ENCODE measurements at regions not wholly inside any gene's neighbourhood (a gene's known extent, or its start where the extent isn't known, plus 50 kb on each side); places are given as distances from the start of the nearest gene placed in this dataset.
A peak's percentile ranks its signal among the peaks of the same experiment; 100 is the strongest.

GRCh38 chr13:47166336-47166735 is 269.5 kb upstream of the HTR2A start:
- no peak overlapping the region for H3K27ac ChIP-seq
- no peak overlapping the region for H3K4me3 ChIP-seq
- no peak for ATAC-seq (replicated peaks in 6 of 8)
- WGBS, 10 experiments: 14 to 97% (median 78%) methylated on average over 2 to 4 of the region's 4 CpGs
- in situ Hi-C loops (cut with MboI; ENCODE audit: low pct_unique_long_range_greater_than_20kb in 2 of 9, low sequenced_read_pairs in 9 of 9, unreplicated experiment in 9 of 9): no loop called here
- H3K4me1 ChIP-seq (replicated peaks in 1 of 2): no peaks in the 10 kb centered on the region

GRCh38 chr13:47159853-47160550 is 263.1 kb upstream of the HTR2A start:
- WGBS, 10 experiments: 60 to 100% (median 89%) methylated on average over 1 to 8 of the region's 11 CpGs; no CpG with 5 or more reads in 1 of the 10 experiments
- Histone ChIP-seq H3K27ac (no peak overlapping the region), H3K4me1 (replicated peaks in 1 of 2) (peaks cover 0 to 6% of the 10 kb centered on the region in 2 donors), H3K4me3 (no peak overlapping the region)
- ATAC-seq (replicated peaks in 6 of 8): no peak
- in situ Hi-C loops (cut with MboI; ENCODE audit: low pct_unique_long_range_greater_than_20kb in 2 of 9, low sequenced_read_pairs in 9 of 9, unreplicated experiment in 9 of 9): no loop called here

- no peak for ATAC-seq (replicated peaks in 6 of 8)
- in situ Hi-C loops (cut with MboI; ENCODE audit: low pct_unique_long_range_greater_than_20kb in 2 of 9, low sequenced_read_pairs in 9 of 9, unreplicated experiment in 9 of 9): no loop called here
- H3K4me1 ChIP-seq (replicated peaks in 1 of 2): peaks cover 0 to 6% of the 10 kb centered on the region in 2 donors
- H3K4me3 ChIP-seq: no peak overlapping the region
- no peak overlapping the region for H3K27ac ChIP-seq
- WGBS, 10 experiments: 6 to 95% (median 75%) methylated on average over 1 to 2 of the region's 2 CpGs
Observed at GRCh38 chr13:47158593-47158992, 261.7 kb upstream of the HTR2A start.

GRCh38 chr13:47148543-47148942 is 251.7 kb upstream of the HTR2A start:
- H3K4me1 ChIP-seq (replicated peaks in 1 of 2): peaks cover 0 to 8% of the 10 kb centered on the region in 2 donors
- in situ Hi-C loops (cut with MboI; ENCODE audit: low pct_unique_long_range_greater_than_20kb in 2 of 9, low sequenced_read_pairs in 9 of 9, unreplicated experiment in 9 of 9): no loop called here
- peak in 1 of 8 experiments; percentile 44 for ATAC-seq (replicated peaks in 6 of 8)
- no peak overlapping the region for H3K4me3 ChIP-seq
- H3K27ac ChIP-seq: no peak overlapping the region
- 0 to 76% (median 51%) methylated on average over 1 to 3 of the region's 3 CpGs for WGBS, 10 experiments

GRCh38 chr13:47147812-47148119 is 250.9 kb upstream of the HTR2A start:
- Histone ChIP-seq H3K4me3 (no peak overlapping the region), H3K27ac (no peak overlapping the region), H3K4me1 (replicated peaks in 1 of 2) (peaks cover 0 to 8% of the 10 kb centered on the region in 2 donors)
- in situ Hi-C loops (cut with MboI; ENCODE audit: low pct_unique_long_range_greater_than_20kb in 2 of 9, low sequenced_read_pairs in 9 of 9, unreplicated experiment in 9 of 9): no loop called here
- peak in 3 of 8 experiments; percentile 19 to 72 (median 56) for ATAC-seq (replicated peaks in 6 of 8)
- WGBS, 10 experiments: 58 to 89% (median 73%) methylated on average over 1 to 2 of the region's 2 CpGs

GRCh38 chr13:47146991-47147811 is 250.3 kb upstream of the HTR2A start:
- in situ Hi-C loops (cut with MboI; ENCODE audit: low pct_unique_long_range_greater_than_20kb in 2 of 9, low sequenced_read_pairs in 9 of 9, unreplicated experiment in 9 of 9): no loop called here
- 43 to 100% (median 87%) methylated on average over 1 to 2 of the region's 2 CpGs; no CpG with 5 or more reads in 1 of the 10 experiments for WGBS, 10 experiments
- Histone ChIP-seq H3K27ac (no peak overlapping the region), H3K4me1 (replicated peaks in 1 of 2) (peaks cover 0 to 8% of the 10 kb centered on the region in 2 donors), H3K4me3 (no peak overlapping the region)
- ATAC-seq (replicated peaks in 6 of 8): no peak

GRCh38 chr13:47146136-47146535 is 249.3 kb upstream of the HTR2A start:
- no peak overlapping the region for H3K27ac ChIP-seq
- H3K4me3 ChIP-seq: no peak overlapping the region
- peaks cover 0 to 8% of the 10 kb centered on the region in 2 donors for H3K4me1 ChIP-seq (replicated peaks in 1 of 2)
- in situ Hi-C loops (cut with MboI; ENCODE audit: low pct_unique_long_range_greater_than_20kb in 2 of 9, low sequenced_read_pairs in 9 of 9, unreplicated experiment in 9 of 9): no loop called here
- peak in 1 of 8 experiments; percentile 29 for ATAC-seq (replicated peaks in 6 of 8)

GRCh38 chr13:47144782-47145181 is 247.9 kb upstream of the HTR2A start:
- Histone ChIP-seq H3K4me1 (replicated peaks in 1 of 2) (peaks cover 0 to 8% of the 10 kb centered on the region in 2 donors), H3K27ac (no peak overlapping the region), H3K4me3 (no peak overlapping the region)
- 92 to 100% (median 100%) methylated on average over 1 of the region's 1 CpG; no CpG with 5 or more reads in 3 of the 10 experiments for WGBS, 10 experiments
- ATAC-seq (replicated peaks in 6 of 8): no peak
- in situ Hi-C loops (cut with MboI; ENCODE audit: low pct_unique_long_range_greater_than_20kb in 2 of 9, low sequenced_read_pairs in 9 of 9, unreplicated experiment in 9 of 9): no loop called here

- H3K4me1 ChIP-seq (replicated peaks in 1 of 2): peaks cover 0 to 1% of the 10 kb centered on the region in 2 donors
- 20 to 100% (median 87%) methylated on average over 1 to 2 of the region's 2 CpGs; no CpG with 5 or more reads in 1 of the 10 experiments for WGBS, 10 experiments
- H3K4me3 ChIP-seq: no peak overlapping the region
- peak in 1 of 8 experiments; percentile 32 for ATAC-seq (replicated peaks in 6 of 8)
- no peak overlapping the region for H3K27ac ChIP-seq
- in situ Hi-C loops (cut with MboI; ENCODE audit: low pct_unique_long_range_greater_than_20kb in 2 of 9, low sequenced_read_pairs in 9 of 9, unreplicated experiment in 9 of 9): no loop called here
Observed at GRCh38 chr13:47142105-47142504, 245.3 kb upstream of the HTR2A start.

GRCh38 chr13:47139519-47139918 is 242.7 kb upstream of the HTR2A start:
- ATAC-seq (replicated peaks in 6 of 8): peak in 1 of 8 experiments; percentile 25
- in situ Hi-C loops (cut with MboI; ENCODE audit: low pct_unique_long_range_greater_than_20kb in 2 of 9, low sequenced_read_pairs in 9 of 9, unreplicated experiment in 9 of 9): no loop called here

GRCh38 chr13:47136504-47136941 is 239.7 kb upstream of the HTR2A start:
- H3K27ac ChIP-seq: no peak overlapping the region
- H3K4me1 ChIP-seq (replicated peaks in 1 of 2): peaks cover 2% of the 10 kb centered on the region in 2 donors
- ATAC-seq (replicated peaks in 6 of 8): no peak
- H3K4me3 ChIP-seq: no peak overlapping the region
- WGBS, 10 experiments: 57 to 86% (median 80%) methylated on average over 1 of the region's 1 CpG; no CpG with 5 or more reads in 5 of the 10 experiments
- in situ Hi-C loops (cut with MboI; ENCODE audit: low pct_unique_long_range_greater_than_20kb in 2 of 9, low sequenced_read_pairs in 9 of 9, unreplicated experiment in 9 of 9): no loop called here

More at GRCh38 chr13:47139519-47139918, 242.7 kb upstream of the HTR2A start:
- no peak overlapping the region for H3K27ac ChIP-seq
- peaks cover 0 to 2% of the 10 kb centered on the region in 2 donors for H3K4me1 ChIP-seq (replicated peaks in 1 of 2)
- WGBS, 10 experiments: 21 to 80% (median 54%) methylated on average over 1 to 2 of the region's 2 CpGs; no CpG with 5 or more reads in 1 of the 10 experiments
- no peak overlapping the region for H3K4me3 ChIP-seq

- ATAC-seq (replicated peaks in 6 of 8): no peak
- WGBS, 10 experiments: 44 to 95% (median 69%) methylated on average over 1 to 5 of the region's 5 CpGs; no CpG with 5 or more reads in 1 of the 10 experiments
- in situ Hi-C loops (cut with MboI; ENCODE audit: low pct_unique_long_range_greater_than_20kb in 2 of 9, low sequenced_read_pairs in 9 of 9, unreplicated experiment in 9 of 9): no loop called here
- Histone ChIP-seq H3K27ac (no peak overlapping the region), H3K4me3 (no peak overlapping the region), H3K4me1 (replicated peaks in 1 of 2) (peaks cover 2% of the 10 kb centered on the region in 2 donors)
Observed at GRCh38 chr13:47135800-47136503, 239.1 kb upstream of the HTR2A start.

GRCh38 chr13:47134939-47135489 is 238.2 kb upstream of the HTR2A start:
- ATAC-seq (replicated peaks in 6 of 8): no peak
- H3K4me1 ChIP-seq (replicated peaks in 1 of 2): peaks cover 2% of the 10 kb centered on the region in 2 donors
- in situ Hi-C loops (cut with MboI; ENCODE audit: low pct_unique_long_range_greater_than_20kb in 2 of 9, low sequenced_read_pairs in 9 of 9, unreplicated experiment in 9 of 9): no loop called here
- no peak overlapping the region for H3K4me3 ChIP-seq
- 54 to 100% (median 82%) methylated on average over 3 to 9 of the region's 9 CpGs for WGBS, 10 experiments
- no peak overlapping the region for H3K27ac ChIP-seq

Data from motor neuron (in vitro differentiated cells).